SH-SY5Y (cell line): ENCODE measurements at regions not wholly inside any gene's neighbourhood (a gene's known extent, or its start where the extent isn't known, plus 50 kb on each side); places are given as distances from the start of the nearest gene placed in this dataset.

ENCODE experiments used
- GATA2 ChIP-seq: IDR thresholded peaks from 2 replicates; pipeline ENCODE4 v1.6.1; 2011; ENCODE audit warnings: mild to moderate bottlenecking, low read depth, low read length
- GATA3 ChIP-seq: IDR thresholded peaks from 2 replicates; pipeline ENCODE4 v1.6.1; 2011; ENCODE audit warnings: low read depth, mild to moderate bottlenecking, low read length, moderate library complexity

DNA sequence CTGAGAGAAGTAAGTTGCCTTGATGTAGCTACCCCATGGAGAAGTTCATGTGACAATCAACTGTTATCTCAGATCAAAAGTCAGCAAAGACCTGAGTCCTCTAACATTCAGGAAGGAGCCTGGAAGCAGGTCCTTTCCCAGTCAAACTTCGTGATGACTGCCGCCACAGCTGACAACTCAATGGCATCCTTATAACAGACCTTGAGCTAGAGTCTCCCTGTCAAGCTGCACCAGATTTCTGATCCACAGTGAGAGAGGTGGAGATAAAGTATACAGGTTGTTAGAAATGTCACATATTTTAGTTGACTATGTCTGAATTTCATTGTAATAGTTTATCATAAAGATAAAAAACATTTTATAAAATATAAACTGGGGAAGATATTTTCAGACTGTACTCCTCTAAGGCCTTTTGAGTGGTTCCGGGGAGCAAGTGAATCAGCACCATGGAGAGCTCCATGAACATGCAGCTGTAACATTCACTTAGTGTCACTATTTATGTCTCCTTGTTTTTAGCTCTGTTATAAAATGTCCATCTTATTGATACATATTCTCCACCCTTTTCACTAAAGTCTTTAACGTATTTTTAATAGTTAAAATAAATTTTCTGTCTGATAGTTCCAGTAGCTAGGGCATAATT lies 1653.5 kb upstream of the AGA start:
- TF ChIP-seq GATA2 (no peak), GATA3 (no peak)
